GM10266 (cell line): ENCODE measurements at regions not wholly inside any gene's neighbourhood (a gene's known extent, or its start where the extent isn't known, plus 50 kb on each side); places are given as distances from the start of the nearest gene placed in this dataset.

Experiments
- DNase-seq: peaks from one replicate; pipeline ENCODE4 v3.0.0; 2012; ENCODE audit errors: extremely low spot score
- TF ChIP-seq, protein P1 (sequence below): IDR thresholded peaks from 2 replicates; pipeline ENCODE4 v1.5.1; 2012; ENCODE audit warnings: mild to moderate bottlenecking, low read depth; ENCODE audit not compliant: control insufficient read depth, insufficient read depth; ENCODE audit errors: missing control alignments

DNA sequence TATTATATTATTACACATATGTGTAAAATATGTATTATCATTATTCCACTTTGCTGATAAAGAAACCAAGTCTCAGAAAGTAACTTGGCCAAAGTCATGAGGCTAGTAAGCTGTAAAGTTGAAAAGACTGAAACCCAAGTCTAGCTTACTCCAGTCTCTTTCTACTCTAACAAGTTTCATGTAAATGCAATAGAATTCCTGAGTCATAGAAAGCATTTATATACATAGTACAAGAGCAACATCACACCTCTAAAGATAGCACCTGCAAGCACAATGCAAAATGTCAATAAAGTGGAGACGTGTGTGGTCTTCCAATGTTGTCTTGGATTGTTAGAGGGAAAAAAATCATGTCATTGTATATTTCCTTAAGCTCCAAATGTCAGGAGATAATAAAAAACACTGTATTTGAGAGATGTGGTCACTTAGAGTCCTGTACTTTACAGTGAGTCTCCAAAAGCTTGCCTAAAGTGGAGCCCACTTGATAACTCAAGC is 430.3 kb upstream of the NRP1 start:
- no peak for DNase-seq
- TF ChIP-seq, protein P1, sequence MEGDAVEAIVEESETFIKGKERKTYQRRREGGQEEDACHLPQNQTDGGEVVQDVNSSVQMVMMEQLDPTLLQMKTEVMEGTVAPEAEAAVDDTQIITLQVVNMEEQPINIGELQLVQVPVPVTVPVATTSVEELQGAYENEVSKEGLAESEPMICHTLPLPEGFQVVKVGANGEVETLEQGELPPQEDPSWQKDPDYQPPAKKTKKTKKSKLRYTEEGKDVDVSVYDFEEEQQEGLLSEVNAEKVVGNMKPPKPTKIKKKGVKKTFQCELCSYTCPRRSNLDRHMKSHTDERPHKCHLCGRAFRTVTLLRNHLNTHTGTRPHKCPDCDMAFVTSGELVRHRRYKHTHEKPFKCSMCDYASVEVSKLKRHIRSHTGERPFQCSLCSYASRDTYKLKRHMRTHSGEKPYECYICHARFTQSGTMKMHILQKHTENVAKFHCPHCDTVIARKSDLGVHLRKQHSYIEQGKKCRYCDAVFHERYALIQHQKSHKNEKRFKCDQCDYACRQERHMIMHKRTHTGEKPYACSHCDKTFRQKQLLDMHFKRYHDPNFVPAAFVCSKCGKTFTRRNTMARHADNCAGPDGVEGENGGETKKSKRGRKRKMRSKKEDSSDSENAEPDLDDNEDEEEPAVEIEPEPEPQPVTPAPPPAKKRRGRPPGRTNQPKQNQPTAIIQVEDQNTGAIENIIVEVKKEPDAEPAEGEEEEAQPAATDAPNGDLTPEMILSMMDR, result no peak

GRCh38 chr10:33760056-33760943 is 425.8 kb upstream of the NRP1 start:
- TF ChIP-seq, protein P1, result no peak
- DNase-seq, result no peak

- DNase-seq, result no peak
- TF ChIP-seq, protein P1, result no peak
Measured at GRCh38 chr10:33759191-33759590, 424.7 kb upstream of the NRP1 start.

DNA sequence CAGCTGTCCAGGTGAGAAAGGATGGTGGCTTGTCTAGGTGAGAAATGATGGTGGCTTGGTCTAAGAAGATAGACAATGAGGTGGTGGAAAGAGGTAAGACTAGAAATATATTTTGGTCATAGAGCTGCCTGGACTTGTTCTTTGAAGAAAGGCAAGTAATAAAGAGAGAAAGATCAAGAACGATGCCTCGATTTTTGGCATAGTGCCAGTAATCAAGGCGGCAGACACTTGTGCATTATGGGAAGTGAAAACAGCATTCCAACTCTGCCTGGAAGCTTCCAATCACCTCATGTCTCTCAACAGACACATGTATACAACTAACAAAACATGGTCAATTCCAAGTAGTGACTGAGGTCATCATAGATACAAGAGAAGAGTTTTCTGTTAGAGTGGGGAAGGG is 423.8 kb upstream of the NRP1 start:
- TF ChIP-seq, protein P1, result no peak
- DNase-seq, result no peak

DNA sequence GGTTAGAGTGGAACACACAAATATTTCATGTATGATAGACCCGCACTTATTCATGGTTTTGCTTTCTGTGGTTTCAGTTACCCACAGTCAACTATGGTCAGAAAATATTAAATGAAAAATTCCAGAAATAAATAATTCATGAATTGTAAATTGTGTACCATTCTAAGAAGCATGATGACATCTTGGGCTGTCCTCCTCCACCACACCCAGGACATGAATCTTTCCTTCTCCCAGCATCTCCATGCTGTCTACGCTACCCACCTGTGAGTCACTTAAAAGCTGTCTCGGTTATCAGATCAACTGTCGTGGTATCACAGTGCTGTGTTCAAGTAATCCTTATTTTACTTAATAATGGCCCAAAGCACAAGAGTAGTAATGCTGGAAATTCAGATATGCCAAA is 419.6 kb upstream of the NRP1 start:
- DNase-seq, result no peak
- TF ChIP-seq, protein P1, result no peak

GRCh38 chr10:33753389-33753788 is 418.9 kb upstream of the NRP1 start:
- TF ChIP-seq, protein P1, result no peak
- no peak for DNase-seq

- TF ChIP-seq, protein P1, result no peak
- DNase-seq, result no peak
Measured at GRCh38 chr10:33749790-33750189, 415.3 kb upstream of the NRP1 start.
